ENCODE measurements at regions not wholly inside any gene's neighbourhood (a gene's known extent, or its start where the extent isn't known, plus 50 kb on each side); places are given as distances from the start of the nearest gene placed in this dataset.

DNA sequence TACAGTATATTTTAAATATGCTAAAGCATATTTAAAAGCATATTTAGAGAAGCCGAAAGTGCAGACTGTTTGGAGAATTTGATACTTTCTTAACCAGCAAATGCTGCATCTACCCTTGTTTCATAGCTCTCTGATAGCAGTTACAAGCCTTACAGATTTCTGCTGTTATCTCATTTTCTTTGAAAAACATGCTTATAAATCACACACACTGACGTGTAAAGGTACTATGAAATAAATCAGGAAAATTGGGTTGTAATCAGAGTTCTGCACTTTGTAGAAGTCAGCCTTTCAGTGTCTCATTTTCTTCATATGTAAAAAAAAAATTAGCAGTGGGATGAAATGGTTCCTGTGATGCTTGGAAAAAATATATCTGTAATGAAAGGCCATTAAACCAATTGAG lies 1432.4 kb upstream of the ATXN8OS start:
- TF ChIP-seq, protein P1, sequence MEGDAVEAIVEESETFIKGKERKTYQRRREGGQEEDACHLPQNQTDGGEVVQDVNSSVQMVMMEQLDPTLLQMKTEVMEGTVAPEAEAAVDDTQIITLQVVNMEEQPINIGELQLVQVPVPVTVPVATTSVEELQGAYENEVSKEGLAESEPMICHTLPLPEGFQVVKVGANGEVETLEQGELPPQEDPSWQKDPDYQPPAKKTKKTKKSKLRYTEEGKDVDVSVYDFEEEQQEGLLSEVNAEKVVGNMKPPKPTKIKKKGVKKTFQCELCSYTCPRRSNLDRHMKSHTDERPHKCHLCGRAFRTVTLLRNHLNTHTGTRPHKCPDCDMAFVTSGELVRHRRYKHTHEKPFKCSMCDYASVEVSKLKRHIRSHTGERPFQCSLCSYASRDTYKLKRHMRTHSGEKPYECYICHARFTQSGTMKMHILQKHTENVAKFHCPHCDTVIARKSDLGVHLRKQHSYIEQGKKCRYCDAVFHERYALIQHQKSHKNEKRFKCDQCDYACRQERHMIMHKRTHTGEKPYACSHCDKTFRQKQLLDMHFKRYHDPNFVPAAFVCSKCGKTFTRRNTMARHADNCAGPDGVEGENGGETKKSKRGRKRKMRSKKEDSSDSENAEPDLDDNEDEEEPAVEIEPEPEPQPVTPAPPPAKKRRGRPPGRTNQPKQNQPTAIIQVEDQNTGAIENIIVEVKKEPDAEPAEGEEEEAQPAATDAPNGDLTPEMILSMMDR (IDR thresholded peaks at IDR 0.05) = no peak
- TF ChIP-seq, protein P2, sequence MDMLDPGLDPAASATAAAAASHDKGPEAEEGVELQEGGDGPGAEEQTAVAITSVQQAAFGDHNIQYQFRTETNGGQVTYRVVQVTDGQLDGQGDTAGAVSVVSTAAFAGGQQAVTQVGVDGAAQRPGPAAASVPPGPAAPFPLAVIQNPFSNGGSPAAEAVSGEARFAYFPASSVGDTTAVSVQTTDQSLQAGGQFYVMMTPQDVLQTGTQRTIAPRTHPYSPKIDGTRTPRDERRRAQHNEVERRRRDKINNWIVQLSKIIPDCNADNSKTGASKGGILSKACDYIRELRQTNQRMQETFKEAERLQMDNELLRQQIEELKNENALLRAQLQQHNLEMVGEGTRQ (IDR thresholded peaks at IDR 0.05) = no peak
- TF ChIP-seq POLR2A (IDR thresholded peaks at IDR 0.05; ENCODE audit: low read length) = no peak
- TF ChIP-seq JUNB (IDR thresholded peaks at IDR 0.05) = no peak
- no peak for TF ChIP-seq NFE2L2 (conservative IDR thresholded peaks at IDR 0.05; ENCODE audit: low read length)
- TF ChIP-seq, protein P3, sequence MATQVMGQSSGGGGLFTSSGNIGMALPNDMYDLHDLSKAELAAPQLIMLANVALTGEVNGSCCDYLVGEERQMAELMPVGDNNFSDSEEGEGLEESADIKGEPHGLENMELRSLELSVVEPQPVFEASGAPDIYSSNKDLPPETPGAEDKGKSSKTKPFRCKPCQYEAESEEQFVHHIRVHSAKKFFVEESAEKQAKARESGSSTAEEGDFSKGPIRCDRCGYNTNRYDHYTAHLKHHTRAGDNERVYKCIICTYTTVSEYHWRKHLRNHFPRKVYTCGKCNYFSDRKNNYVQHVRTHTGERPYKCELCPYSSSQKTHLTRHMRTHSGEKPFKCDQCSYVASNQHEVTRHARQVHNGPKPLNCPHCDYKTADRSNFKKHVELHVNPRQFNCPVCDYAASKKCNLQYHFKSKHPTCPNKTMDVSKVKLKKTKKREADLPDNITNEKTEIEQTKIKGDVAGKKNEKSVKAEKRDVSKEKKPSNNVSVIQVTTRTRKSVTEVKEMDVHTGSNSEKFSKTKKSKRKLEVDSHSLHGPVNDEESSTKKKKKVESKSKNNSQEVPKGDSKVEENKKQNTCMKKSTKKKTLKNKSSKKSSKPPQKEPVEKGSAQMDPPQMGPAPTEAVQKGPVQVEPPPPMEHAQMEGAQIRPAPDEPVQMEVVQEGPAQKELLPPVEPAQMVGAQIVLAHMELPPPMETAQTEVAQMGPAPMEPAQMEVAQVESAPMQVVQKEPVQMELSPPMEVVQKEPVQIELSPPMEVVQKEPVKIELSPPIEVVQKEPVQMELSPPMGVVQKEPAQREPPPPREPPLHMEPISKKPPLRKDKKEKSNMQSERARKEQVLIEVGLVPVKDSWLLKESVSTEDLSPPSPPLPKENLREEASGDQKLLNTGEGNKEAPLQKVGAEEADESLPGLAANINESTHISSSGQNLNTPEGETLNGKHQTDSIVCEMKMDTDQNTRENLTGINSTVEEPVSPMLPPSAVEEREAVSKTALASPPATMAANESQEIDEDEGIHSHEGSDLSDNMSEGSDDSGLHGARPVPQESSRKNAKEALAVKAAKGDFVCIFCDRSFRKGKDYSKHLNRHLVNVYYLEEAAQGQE (IDR thresholded peaks at IDR 0.05) = no peak
- TF ChIP-seq EHMT2 (IDR thresholded peaks at IDR 0.05; ENCODE audit: low read depth) = no peak
- TF ChIP-seq MYC (IDR thresholded peaks at IDR 0.05; ENCODE audit: borderline replicate concordance, low read length) = no peak
